ENCODE measurements at regions not wholly inside any gene's neighbourhood (a gene's known extent, or its start where the extent isn't known, plus 50 kb on each side); places are given as distances from the start of the nearest gene placed in this dataset.
A peak's percentile ranks its signal among the peaks of the same experiment; 100 is the strongest.

DNA sequence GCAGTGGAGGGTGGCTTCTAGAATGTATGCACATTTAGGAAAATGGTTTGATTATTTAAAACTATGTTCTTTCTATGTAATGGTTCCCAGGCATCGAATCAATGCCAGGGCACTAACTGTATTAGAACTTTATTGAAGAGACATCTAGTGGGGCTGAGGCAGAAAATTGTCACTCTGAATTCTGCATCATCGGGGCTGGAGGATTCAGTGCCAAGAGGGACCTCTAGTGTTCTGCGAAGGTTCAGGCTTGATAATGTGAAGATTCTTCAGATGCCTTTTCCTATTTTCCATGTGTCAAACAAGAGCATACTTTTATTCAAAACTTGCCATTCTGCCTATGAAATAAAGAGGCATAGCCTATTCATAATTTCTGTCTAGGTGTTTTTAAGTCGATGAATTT lies 146.3 kb downstream of the CAND1 start:
- TF ChIP-seq CTCF (conservative IDR thresholded peaks at IDR 0.05 in 1 of 2, IDR thresholded peaks at IDR 0.05 in 1 of 2; ENCODE audit: extremely low read depth in 1 of 2, insufficient read depth in 1 of 2, low read depth in 1 of 2, low read length in 2 of 2) (peak; percentile 32 to 75), EZH2 (IDR thresholded peaks at IDR 0.05; ENCODE audit: borderline replicate concordance, low read length) (no peak)
